ENCODE measurements at regions not wholly inside any gene's neighbourhood (a gene's known extent, or its start where the extent isn't known, plus 50 kb on each side); places are given as distances from the start of the nearest gene placed in this dataset.
A peak's percentile ranks its signal among the peaks of the same experiment; 100 is the strongest.

- H3K9me3 ChIP-seq: no peaks in the 10 kb centered on the region
- no peak for ATAC-seq
- no peaks in the 10 kb centered on the region for H3K4me1 ChIP-seq
- H3K4me3 ChIP-seq: no peak overlapping the region
- peaks cover 8% of the 10 kb centered on the region for H3K27me3 ChIP-seq
- H3K36me3 ChIP-seq: no peaks in the 10 kb centered on the region
- H3K27ac ChIP-seq: no peak overlapping the region
- TF ChIP-seq EP300 (IDR thresholded peaks at IDR 0.05): no peak
- TF ChIP-seq, protein P1, sequence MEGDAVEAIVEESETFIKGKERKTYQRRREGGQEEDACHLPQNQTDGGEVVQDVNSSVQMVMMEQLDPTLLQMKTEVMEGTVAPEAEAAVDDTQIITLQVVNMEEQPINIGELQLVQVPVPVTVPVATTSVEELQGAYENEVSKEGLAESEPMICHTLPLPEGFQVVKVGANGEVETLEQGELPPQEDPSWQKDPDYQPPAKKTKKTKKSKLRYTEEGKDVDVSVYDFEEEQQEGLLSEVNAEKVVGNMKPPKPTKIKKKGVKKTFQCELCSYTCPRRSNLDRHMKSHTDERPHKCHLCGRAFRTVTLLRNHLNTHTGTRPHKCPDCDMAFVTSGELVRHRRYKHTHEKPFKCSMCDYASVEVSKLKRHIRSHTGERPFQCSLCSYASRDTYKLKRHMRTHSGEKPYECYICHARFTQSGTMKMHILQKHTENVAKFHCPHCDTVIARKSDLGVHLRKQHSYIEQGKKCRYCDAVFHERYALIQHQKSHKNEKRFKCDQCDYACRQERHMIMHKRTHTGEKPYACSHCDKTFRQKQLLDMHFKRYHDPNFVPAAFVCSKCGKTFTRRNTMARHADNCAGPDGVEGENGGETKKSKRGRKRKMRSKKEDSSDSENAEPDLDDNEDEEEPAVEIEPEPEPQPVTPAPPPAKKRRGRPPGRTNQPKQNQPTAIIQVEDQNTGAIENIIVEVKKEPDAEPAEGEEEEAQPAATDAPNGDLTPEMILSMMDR (IDR thresholded peaks at IDR 0.05): no peak
- no peak for TF ChIP-seq POLR2A (IDR thresholded peaks at IDR 0.05)
- no peak for TF ChIP-seq POLR2AphosphoS5 (IDR thresholded peaks at IDR 0.05)
- WGBS, 2 donors (ENCODE audit: low coverage in 1 of 2): 13 to 44% methylated on average over 1 of the region's 1 CpG
These were observed 72.7 kb upstream of the NUPR2 start for GRCh38 chr7:56188823-56189346.

DNA sequence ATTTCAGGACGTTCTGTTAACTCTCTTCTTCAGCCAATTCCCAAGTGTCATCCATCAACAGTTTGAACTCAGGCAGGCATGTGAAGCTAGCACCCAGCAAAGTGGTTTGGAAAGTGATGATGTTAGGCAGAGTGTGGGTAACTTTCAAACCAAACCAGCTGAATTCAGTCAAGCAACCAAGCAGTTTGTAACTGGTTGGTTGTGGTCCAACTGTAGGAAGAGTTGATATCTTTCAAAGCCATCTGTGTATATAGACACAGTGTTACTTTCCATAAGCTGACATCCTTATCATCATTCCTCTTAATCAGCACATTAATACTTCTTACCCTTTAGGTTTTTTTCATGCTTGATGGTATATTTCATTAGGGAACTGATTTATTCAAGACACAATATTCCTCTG, 72.2 kb upstream of the NUPR2 start:
- H3K4me3 ChIP-seq: no peak overlapping the region
- ATAC-seq: no peak
- no peaks in the 10 kb centered on the region for H3K9me3 ChIP-seq
- H3K27ac ChIP-seq: no peak overlapping the region
- no peaks in the 10 kb centered on the region for H3K36me3 ChIP-seq
- H3K27me3 ChIP-seq: peaks cover 5% of the 10 kb centered on the region
- 17 to 29% methylated on average over 1 of the region's 1 CpG for WGBS, 2 donors (ENCODE audit: low coverage in 1 of 2)
- no peak for TF ChIP-seq POLR2AphosphoS5 (IDR thresholded peaks at IDR 0.05)
- TF ChIP-seq, protein P1 (IDR thresholded peaks at IDR 0.05): no peak
- no peak for TF ChIP-seq POLR2A (IDR thresholded peaks at IDR 0.05)
- TF ChIP-seq EP300 (IDR thresholded peaks at IDR 0.05): no peak
- no peaks in the 10 kb centered on the region for H3K4me1 ChIP-seq

DNA sequence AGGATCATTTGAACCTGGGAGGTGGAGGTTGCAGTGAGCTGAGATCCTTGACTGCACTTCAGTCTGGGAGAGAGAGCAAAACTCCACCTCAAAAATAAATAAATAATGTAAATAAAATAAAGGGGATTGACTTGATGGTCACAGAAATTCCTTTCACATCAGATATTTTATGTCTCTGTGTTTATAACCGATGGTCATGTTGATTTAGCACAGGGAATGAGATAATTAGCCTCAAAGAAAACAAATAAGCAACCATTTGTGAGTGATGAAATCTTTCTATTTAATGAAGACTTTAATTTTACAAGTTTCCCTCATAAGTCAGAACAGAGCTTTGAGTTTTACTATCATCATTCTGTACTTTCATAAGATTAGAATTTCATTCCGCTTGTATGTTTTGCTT, 64.8 kb upstream of the NUPR2 start:
- ATAC-seq: no peak
- Histone ChIP-seq H3K4me1 (peaks cover 0 to 4% (median 0%) of the 10 kb centered on the region in 3 donors), H3K27ac (no peak overlapping the region), H3K36me3 (no peaks in the 10 kb centered on the region), H3K4me3 (no peak overlapping the region), H3K27me3 (peaks cover 12% of the 10 kb centered on the region), H3K9me3 (no peaks in the 10 kb centered on the region)
- TF ChIP-seq, protein P1 (IDR thresholded peaks at IDR 0.05): no peak
- TF ChIP-seq POLR2AphosphoS5 (IDR thresholded peaks at IDR 0.05): no peak
- no peak for TF ChIP-seq EP300 (IDR thresholded peaks at IDR 0.05)
- TF ChIP-seq POLR2A (IDR thresholded peaks at IDR 0.05): no peak
- WGBS, 2 donors (ENCODE audit: low coverage in 1 of 2): 77 to 82% methylated on average over 2 of the region's 2 CpGs

GRCh38 chr7:56175771-56176170, 59.6 kb upstream of the NUPR2 start:
- H3K27ac ChIP-seq: peak overlapping the region in 1 of 4 donors; percentile 56
- no peaks in the 10 kb centered on the region for H3K36me3 ChIP-seq
- peaks cover 0 to 4% (median 0%) of the 10 kb centered on the region in 3 donors for H3K9me3 ChIP-seq
- H3K4me1 ChIP-seq: peaks cover 0 to 20% (median 0%) of the 10 kb centered on the region in 3 donors
- WGBS, 2 donors (ENCODE audit: low coverage in 1 of 2): 17 to 29% methylated on average over 8 to 13 of the region's 13 CpGs
- TF ChIP-seq, protein P1 (IDR thresholded peaks at IDR 0.05): no peak
- TF ChIP-seq POLR2AphosphoS5 (IDR thresholded peaks at IDR 0.05): no peak
- no peak for TF ChIP-seq EP300 (IDR thresholded peaks at IDR 0.05)
- ATAC-seq: no peak
- H3K27me3 ChIP-seq: peaks cover 14% of the 10 kb centered on the region
- peak overlapping the region; percentile 43 to 57 for H3K4me3 ChIP-seq
